Spleen (tissue), 7 donors: ENCODE measurements at regions not wholly inside any gene's neighbourhood (a gene's known extent, or its start where the extent isn't known, plus 50 kb on each side); places are given as distances from the start of the nearest gene placed in this dataset.

Experiments
- CTCF ChIP-seq, 11 experiments: fragments of 200-600 bp in 7 of 11; fragments of 450-650 bp in 4 of 11; sonication (generic) in 4 of 11; IDR thresholded peaks in 8 of 11; conservative IDR thresholded peaks in 3 of 11; 1 replicate in 7 of 11; 2 replicates in 4 of 11; pipeline versions ENCODE4 v1.4.0 to v1.8.0; 2016 to 2021; ENCODE audit warnings: antibody characterized with exemption in 11 of 11, inconsistent platforms in 4 of 11, mild to moderate bottlenecking in 1 of 11
- POLR2AphosphoS5 ChIP-seq, 3 donors: sonication (generic); formaldehyde crosslinking; IDR thresholded peaks; one replicate each; pipeline ENCODE4 v1.5.1; 2017; ENCODE audit warnings: antibody characterized with exemption in 3 of 3
- donor health status: DM: no; HTN: no; CAD: no; lungs with moderate emphysema.
- donor health status: DM: no; HTN: no; CAD: no.
- donor health status: DM: no; HTN: no; CAD: no.

- TF ChIP-seq CTCF (IDR thresholded peaks at IDR 0.05 in 8 of 11, conservative IDR thresholded peaks at IDR 0.05 in 3 of 11) (no peak), POLR2AphosphoS5 (IDR thresholded peaks at IDR 0.05) (no peak)
Measured at GRCh38 chr3:27606537-27606936, 115.6 kb downstream of the EOMES start.
